Suppressor macrophage treated with lipopolysaccharide for 1 hour (primary cell): ENCODE measurements at regions not wholly inside any gene's neighbourhood (a gene's known extent, or its start where the extent isn't known, plus 50 kb on each side); places are given as distances from the start of the nearest gene placed in this dataset.

Experiments
- DNase-seq, 3 donors: peaks; one replicate each; pipeline ENCODE4 v3.0.0-alpha.2; 2020 to 2022

DNA sequence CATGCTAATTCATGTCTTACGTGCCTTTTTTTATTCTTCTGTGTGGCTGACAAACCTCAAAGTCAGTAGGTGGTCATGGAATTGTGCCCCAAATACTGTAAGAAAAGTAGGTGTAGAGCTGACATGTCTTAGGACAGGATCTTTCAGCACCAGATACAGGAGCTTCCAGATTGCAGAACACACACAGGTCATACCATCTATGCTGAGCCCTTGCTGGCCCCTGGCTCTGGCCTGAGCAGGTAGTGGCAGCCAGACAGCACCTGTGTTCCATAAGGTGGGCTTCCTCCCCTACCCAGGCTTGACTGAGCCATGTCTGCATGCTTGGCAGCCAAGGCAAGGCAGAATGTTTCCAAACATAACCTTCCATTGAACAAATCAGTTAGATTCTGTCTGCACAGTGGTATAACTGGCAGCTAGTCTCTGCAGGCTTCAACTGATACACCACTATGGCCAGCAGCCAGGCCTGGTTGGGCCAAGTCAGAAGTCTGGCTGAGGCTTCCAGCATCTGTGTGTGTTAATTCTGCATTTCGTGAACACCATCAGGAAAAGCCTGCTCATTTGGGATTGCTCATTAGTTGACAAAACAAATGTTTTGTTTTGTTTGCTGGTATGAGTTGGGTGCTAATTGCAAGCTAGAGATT is 366.5 kb downstream of the FOXA2 start:
- no peak for DNase-seq

- DNase-seq: no peak
Measured at GRCh38 chr20:22216984-22217383, 367.4 kb downstream of the FOXA2 start.

DNA sequence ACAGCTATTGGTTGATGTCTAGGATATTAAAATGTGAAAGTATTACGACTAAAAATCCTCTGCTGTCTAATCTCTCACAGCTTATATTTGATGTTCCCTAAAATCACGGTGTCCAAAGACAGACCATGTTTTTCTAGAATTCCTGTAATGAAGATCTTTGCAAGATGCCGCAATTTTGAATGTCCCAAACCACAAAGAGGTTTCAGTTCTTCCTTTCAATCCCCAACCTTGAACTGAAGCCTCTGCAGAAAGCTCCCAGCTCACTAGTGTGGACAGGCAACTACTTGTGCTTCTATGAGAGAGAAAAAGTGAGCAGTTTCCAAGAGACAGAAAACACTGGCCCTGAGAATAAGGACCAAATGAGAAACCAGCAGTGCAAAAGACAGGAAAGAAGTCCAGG is 370.1 kb downstream of the FOXA2 start:
- no peak for DNase-seq

DNA sequence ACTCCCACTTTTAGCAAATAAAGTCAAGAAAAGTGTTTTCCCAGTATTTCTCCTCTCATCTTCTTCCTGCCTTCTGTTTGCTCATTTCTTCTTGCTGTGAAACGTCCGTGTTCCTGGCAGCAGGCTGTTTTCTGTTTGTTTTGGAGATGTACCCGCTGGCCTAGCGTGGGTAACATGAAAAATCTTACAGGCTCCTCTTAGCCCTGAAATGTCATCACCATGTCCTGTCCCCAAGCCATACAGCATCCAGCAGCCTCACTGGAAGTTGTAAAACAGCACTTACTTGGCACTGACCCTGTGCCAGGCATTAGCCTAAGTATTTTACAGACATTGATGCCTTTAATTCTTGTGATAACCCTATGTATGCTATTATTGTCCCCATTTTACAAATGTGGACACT is 371.1 kb downstream of the FOXA2 start:
- no peak for DNase-seq

DNA sequence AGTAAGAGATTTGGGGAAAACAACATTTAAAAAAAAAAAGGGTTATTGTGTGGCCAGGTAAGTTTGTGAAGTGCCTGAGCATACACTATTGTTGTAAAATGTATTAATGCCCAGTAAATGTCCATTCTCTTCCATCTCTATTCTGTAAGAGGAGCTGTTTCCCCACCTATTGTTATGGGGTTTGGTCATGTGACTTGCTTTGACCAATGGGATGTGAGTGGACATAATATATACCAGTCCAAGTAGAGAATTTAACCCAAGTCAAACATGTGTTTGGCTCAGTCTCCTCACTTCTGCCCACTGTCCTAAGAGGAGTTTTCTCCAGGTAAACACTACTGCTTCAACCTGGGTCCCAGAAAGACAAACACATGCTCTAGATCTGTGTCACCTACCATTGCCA is 377.1 kb downstream of the FOXA2 start:
- DNase-seq: no peak

DNA sequence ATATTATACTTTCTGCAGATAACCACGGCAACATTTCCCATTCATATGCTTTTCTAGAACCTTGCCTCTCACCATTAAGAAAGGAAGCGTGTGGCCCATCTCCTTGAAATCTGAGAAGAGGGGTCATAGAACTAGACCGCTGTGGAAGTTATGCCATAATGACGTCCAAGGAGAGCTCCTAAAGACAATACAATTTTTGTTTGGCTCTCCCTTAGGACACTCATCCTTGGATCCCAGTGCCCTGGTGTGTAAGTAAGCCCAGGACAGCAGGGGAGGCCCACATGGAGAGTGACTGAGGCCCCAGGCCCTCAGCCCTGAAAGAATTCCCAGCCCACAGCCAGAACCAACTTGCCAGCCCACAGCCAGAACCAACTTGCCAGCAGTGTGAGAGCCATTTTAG is 379.6 kb downstream of the FOXA2 start:
- no peak for DNase-seq

DNA sequence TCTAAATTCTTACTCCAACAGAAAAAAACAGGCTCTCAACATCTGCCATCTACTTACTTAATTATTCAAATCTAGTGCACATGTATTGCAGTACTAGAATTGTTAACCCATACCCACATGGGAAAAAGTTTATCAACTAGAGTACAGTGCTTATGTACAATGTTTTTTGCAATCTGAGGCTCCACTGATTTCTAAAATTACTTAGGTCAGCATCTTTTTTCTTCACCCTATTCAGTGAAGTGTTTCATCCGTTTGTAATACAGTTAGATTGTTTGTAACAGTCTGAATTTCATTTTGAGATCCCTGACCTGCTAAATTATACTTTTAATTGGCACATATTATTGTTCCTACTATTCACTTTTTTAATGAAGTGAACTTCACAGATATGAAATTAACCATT is 402.2 kb downstream of the FOXA2 start:
- no peak for DNase-seq

GRCh38 chr20:22180244-22180643 is 404.1 kb downstream of the FOXA2 start:
- no peak for DNase-seq

DNA sequence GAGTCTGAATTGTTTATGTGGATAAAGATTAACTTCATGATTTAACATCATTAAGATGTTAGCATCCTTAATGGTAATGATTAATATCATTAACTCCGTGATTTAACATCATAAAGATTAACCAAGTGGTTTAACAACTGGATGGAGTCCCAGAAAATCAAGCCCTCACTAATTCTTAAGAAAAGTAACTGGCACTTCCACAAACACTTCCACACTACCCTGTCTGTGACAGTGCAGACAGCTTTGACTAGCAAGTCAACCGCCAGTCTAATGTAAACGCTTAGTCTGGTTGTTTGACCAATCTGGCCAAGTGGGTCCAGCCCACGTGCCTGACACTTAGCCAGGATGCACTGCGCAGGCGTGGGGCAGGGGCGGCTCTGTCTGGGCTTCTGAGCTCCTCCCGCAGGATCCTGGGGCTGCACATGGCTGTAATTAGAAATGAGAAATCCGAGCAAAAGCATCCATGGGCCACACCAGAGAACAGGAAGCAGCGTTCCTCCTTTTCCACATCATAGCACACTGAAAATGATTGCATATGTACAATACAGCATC is 424.2 kb downstream of the FOXA2 start:
- no peak for DNase-seq

DNA sequence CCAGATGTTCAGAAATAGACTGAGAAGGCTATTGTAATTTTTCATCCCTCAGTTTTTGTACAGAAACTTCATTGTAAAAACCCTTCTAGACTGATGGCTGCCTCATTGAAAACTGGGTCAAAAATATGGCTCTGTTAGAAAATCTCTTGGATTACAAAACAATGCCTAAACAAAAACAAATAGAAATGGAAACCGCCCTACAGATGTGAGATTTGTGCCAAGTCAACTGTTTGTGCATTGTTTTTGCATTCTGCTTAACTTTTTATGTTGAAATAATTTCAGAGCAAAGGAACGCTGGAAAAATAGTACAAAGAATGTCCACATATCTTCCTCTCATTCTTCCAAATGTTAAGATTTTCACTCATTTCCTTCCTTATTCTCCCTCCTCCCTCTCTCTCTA is 425.1 kb downstream of the FOXA2 start:
- DNase-seq: no peak

DNA sequence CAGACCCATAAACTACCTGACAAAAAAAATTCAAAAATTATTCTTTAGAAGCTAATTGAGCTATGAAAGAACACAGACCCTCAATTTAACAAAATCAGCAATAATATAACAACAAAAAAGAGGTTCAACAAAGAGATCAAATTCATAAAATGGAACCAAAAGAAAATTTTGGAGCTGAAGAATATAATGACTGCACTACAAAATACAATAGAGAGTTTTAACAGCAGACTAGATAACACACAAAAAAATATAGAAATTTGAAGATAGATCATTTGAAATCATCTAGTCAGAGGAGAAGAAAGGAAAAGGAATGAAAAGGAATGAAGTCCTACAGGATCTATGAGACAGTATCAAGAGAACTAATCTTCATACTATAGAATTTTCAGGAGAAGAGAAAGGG is 422.1 kb downstream of the PAX1 start:
- no peak for DNase-seq

DNA sequence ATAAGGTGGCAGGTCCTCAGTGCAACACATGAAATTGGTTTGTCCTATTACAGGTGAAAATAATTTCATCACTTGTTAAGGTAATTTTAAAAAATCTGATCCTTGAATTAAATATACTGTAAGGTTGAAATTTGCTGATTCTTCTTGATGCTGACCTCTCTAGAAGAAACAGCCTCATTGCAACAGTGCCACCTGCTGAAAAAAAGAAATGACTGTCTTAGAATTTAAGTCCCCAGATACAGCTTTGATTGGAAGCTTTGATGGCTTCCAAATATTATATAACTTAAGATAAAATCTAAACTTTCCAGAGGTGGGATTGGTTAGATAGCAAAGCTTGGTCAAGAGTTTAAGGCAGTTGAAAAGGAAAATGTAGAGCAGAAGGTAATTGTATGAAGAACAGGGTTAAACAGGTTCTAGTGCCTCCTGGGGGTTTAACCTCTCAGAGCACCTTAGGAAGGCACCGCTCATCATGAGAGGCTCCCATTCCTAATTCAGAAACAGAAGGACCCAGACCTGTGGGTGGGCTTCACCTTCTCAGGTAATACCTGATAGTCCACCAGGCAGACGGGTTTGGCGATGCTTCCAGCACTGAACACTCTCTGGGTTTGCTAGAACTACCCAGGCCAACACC is 401.0 kb downstream of the PAX1 start:
- DNase-seq: no peak

GRCh38 chr20:22101606-22102005 is 396.1 kb downstream of the PAX1 start:
- DNase-seq: no peak

- no peak for DNase-seq
Measured at GRCh38 chr20:22100686-22101085, 395.2 kb downstream of the PAX1 start.

GRCh38 chr20:22099348-22099747 is 393.9 kb downstream of the PAX1 start:
- no peak for DNase-seq

GRCh38 chr20:22098511-22098910 is 393.0 kb downstream of the PAX1 start:
- DNase-seq: no peak

GRCh38 chr20:22093122-22093521 is 387.7 kb downstream of the PAX1 start:
- no peak for DNase-seq

GRCh38 chr20:22088882-22089281 is 383.4 kb downstream of the PAX1 start:
- DNase-seq: no peak

DNA sequence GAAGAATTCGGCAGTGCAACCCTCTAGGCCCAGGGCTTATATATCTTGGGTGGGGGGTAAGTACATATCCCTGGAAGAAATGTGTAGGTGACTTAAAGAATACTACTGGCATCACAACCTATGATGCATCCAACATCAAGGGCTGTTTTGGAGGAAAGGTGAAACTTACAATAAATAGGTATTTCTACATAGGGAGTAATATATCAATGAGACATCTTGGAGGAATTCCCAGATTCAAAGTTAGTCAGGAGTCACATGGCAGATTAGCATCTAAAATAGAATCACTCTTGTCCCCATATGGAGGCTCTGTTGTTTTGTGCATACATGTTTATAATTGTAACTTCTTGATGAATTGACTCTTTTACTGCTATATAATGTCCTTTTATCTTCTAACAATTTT is 375.5 kb downstream of the PAX1 start:
- DNase-seq: no peak

DNA sequence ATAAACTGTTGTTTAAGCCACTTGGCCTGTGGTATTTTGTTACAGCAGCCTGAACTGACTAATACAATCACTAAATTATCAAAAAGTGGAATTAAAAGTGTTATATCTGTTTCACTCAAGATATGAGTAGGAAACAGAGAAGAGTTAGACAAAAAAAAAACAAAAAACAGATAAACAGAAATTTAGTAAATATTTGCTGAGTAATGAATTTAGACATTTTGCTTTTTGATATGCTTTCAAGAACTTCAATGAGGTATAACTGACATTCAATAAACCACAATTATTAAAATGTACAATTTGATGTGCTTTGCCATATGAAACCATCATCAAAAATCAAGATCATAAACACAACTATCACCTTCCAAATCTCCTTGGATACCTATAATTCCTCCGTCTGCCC is 369.2 kb downstream of the PAX1 start:
- DNase-seq: no peak

DNA sequence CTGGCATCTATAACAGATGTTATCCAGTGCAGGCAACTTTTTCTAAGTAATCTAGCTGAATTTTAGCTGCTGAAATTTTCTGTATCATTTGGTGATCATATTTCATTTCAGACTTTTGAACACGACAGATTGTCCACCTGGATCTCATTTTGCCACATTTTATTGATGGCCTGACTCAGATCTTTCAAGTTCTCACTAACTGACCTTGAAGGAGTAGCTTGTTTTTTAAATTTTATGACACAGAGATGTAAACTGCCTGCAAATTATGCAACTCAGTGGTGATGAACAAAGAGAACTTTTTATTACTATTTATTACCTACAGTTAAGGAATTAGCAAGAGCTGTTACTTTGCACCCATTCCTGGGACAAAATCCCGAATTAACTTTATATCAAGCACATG is 366.4 kb downstream of the PAX1 start:
- no peak for DNase-seq

- DNase-seq: no peak
Measured at GRCh38 chr20:22070610-22071058, 365.2 kb downstream of the PAX1 start.

DNA sequence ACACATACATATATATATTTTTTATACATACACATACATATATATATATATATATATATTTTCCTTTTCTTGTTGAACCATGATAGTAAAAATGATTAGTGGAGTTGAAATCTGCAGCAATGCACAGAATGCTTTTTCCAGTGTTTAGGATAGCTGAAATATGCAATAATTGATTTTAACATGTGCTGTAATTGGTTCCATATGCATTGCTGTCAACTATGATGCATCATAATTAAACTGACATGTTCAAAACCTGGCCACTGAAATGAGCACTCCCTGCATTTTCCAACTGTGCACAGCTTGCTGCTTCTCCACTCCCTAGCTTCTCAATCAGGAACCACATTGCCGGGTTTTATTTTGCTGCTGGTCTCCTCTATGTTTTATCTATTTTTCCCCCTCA is 358.3 kb downstream of the PAX1 start:
- no peak for DNase-seq

GRCh38 chr20:22062874-22063273 is 357.4 kb downstream of the PAX1 start:
- DNase-seq: no peak

- DNase-seq: no peak
Measured at GRCh38 chr20:22060610-22061009, 355.1 kb downstream of the PAX1 start.
